HG03097 (cell line): ENCODE measurements at regions not wholly inside any gene's neighbourhood (a gene's known extent, or its start where the extent isn't known, plus 50 kb on each side); places are given as distances from the start of the nearest gene placed in this dataset.
"Not testable (repeated sequence)": the region's sequence is repeated elsewhere in the genome, so short reads cannot be mapped to it uniquely, and the experiment has no call there.

ENCODE experiments used
- ATAC-seq: cut with Tn5 transposase; IDR thresholded peaks from one replicate; pipeline ENCODE4 v1.9.1; 2021; ENCODE audit not compliant: unreplicated experiment, low FRiP score

DNA sequence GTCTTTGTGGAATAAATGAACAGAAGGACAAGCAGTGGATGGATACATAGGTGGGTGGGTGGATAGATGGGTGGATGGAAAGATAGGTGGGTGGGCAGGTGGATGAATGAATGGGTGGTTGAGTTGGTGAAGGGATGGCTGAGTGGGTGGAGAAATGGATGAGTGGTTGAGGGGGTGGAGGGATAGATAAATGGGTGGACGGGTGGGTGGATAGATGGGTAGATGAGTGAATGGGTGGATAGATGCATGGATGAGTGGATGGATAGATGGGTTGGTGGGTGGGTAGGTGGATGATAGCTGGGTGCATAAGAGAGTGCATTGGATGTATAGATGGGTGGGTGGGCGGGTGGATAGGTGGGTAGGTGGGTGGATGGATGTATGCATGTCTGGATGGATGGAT lies 63.5 kb downstream of the UNC93B1 start:
- not testable (repeated sequence) for ATAC-seq

DNA sequence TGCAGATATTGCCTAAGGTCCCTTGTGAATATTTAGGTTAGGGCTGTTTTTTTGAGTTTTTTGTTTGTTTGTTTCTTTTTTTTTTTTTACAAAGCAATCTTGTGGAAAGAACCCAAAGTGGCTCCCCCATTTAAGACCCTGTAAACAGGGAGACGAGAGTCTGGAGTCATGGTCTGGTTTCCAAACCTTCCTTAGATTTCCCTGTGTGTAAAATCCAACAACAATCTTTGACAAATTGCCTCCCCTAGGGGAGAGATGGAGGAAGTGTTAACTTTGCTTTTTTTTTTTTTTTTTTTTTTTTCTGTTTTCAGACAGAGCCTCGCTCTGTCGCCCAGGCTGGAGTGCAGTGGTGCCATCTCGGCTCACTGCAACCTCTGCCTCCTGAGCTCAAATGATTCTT lies 64.9 kb downstream of the UNC93B1 start:
- ATAC-seq: not testable (repeated sequence)

DNA sequence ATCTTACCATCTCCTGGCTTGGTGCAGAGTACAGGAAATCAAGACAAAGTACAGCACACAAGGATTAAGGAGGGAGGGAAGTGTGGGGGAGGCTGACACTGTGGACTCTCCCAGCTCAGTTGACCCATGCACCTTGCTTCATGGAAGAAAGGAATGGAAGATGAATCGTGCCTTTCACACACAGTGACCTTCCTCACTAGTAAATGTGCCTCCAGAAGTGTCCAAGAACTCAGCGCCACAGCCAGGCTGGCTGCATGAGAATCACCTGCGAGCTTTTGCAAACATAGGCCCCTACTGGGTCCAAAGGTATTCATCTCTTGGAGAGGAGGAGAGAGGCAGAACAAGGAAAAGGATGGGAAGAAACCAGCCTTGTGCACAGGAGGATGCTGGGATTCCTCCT lies 65.5 kb downstream of the UNC93B1 start:
- ATAC-seq: not testable (repeated sequence)

DNA sequence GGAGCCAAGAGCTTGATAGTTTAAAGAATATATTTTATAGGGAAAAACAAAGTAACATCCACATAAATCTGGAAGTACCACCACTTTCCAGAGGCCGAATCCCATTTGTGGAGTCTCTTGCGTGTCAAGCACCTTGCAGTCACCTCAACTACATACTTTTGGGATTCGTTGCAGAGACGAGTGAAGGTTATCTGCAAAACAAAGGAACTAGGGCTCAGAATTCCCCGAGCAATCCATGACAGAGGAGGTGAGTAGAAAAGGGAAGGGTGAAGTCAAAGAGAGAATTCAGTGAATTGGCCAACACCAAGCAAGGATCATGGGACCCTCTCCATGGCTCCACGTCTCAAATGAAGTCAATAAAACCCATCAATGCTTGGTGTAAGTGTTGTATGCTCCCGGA lies 80.3 kb downstream of the UNC93B1 start:
- ATAC-seq: not testable (repeated sequence)

GRCh38 chr11:67920546-67920945 lies 83.4 kb downstream of the UNC93B1 start:
- ATAC-seq: not testable (repeated sequence)

- not testable (repeated sequence) for ATAC-seq
Observed at GRCh38 chr11:67912184-67912583, 91.7 kb downstream of the UNC93B1 start.

DNA sequence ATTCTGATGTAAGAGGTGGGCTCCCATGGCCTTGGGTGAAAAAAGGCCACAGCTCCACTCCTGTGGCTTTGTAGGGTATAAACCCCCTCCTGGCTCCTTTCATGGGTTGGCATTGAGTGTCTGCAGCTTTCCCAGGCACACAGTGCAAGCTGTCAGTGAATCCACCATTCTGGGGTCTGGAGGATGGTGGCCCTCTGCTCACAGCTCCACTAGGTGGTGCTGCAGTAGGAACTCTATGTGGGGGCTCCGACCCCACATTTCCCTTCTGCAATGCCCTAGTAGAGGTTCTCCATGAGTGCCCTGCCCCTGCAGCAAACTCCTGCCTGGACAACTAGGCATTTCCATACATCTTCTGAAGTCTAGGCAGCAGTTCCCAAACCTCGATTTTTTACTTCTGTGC lies 92.7 kb downstream of the UNC93B1 start:
- ATAC-seq: not testable (repeated sequence)

GRCh38 chr11:67910803-67911202 lies 93.1 kb downstream of the UNC93B1 start:
- not testable (repeated sequence) for ATAC-seq

- not testable (repeated sequence) for ATAC-seq
Observed at GRCh38 chr11:67906969-67907368, 96.9 kb downstream of the UNC93B1 start.

DNA sequence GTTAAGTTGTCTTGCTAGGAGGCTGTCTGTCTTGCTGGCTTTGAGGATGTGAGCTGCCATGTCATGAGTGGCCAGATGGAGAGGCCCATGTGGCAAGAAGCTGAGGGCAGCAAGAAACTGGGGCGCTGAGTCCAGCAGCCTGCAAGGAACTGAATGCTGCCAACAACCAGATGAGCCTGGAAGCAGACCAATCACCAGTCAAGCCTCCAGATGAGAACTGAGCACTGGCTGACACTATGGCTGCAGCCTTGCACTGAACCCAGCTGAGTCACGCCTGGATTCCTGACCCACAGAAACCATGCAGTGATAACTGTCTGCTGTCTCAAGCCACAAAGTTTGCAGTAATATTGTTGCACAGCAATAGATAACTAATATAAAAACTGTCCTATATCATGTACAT lies 104.4 kb downstream of the UNC93B1 start:
- not testable (repeated sequence) for ATAC-seq

- not testable (repeated sequence) for ATAC-seq
Observed at GRCh38 chr11:67893487-67893886, 110.4 kb downstream of the UNC93B1 start.

DNA sequence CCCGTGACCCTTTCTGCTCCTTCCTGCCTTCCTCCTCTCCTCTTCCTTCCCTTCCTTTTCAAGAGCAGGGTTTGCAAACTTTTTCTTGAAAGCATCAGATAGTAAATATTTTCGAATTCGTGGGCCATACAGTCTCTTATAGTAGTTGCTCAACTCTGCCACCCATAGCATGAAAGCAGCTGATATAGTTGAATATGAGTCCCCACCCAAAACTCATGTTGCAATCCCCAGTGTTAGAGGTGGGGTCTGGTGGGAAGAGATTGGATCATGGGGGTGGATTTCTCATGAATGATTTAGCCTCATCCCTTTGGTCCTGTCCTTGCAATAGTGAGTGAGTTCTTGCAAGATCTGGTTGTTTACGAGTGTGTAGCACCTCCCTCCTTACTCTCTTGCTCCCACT lies 114.3 kb downstream of the UNC93B1 start:
- ATAC-seq: not testable (repeated sequence)

GRCh38 chr11:67888056-67888455 lies 115.8 kb downstream of the UNC93B1 start:
- not testable (repeated sequence) for ATAC-seq

DNA sequence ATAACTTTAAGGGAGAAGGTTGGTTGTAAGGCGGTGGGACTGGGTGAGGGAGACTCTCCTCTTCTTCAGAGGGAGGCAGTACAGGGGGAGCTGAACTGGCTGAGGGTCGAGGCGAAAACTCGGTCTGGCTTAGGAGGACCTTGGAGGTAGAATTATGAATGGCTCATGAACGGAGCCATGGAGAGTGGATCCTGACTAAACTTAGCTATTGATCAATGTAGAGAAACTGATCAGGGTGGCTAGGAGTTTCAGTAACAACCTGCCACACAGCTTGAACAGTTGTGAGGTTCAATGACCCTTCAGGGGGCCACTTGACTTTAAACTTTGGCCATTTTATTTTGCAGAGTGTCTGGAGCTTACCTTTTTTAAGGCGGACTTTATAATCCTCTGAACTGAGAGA lies 117.2 kb downstream of the UNC93B1 start:
- ATAC-seq: not testable (repeated sequence)

GRCh38 chr11:67886207-67886606 lies 117.7 kb downstream of the UNC93B1 start:
- ATAC-seq: not testable (repeated sequence)

GRCh38 chr11:67885574-67885973 lies 118.3 kb downstream of the UNC93B1 start:
- ATAC-seq: not testable (repeated sequence)

- ATAC-seq: not testable (repeated sequence)
Observed at GRCh38 chr11:67884761-67885558, 118.9 kb downstream of the UNC93B1 start.

DNA sequence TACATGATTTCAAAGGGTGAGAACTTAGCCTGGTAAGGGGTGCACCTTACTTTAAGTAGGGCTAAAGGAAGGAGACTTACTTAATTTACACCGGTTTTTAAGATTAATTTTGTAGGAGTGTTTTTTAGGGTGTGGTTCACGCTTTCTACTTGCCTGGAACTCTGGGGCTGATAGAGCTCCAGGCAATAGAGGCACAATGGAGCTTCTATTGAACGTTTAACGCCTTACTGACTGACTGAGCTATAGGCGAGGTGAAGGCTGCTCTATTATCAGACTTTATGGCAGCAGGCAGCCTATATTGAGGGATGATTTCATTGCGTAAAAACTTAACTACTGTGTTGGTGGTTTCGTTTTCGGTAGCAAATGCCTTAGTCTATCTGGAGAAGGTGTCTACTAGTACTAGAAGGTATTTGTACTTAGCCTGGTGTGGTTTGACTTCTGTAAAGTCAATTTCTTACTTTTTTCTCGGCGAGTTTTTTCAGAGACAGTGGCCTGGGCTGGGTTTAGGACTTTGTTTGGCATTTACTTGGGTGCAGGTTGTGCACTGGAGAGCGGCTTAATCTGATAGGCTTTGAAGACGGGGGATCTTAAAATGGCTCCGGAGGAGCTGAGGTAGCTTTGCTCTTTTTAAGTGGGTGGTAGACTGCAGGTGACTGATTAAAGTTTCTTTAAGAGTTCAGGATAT lies 119.7 kb downstream of the UNC93B1 start:
- ATAC-seq: not testable (repeated sequence)

GRCh38 chr11:67882304-67882703 lies 121.6 kb downstream of the UNC93B1 start:
- ATAC-seq: not testable (repeated sequence)

GRCh38 chr11:67881836-67882235 lies 122.1 kb downstream of the UNC93B1 start:
- not testable (repeated sequence) for ATAC-seq

- not testable (repeated sequence) for ATAC-seq
Observed at GRCh38 chr11:67880594-67881196, 123.2 kb downstream of the UNC93B1 start.
